K562 (cell line): ENCODE measurements at regions not wholly inside any gene's neighbourhood (a gene's known extent, or its start where the extent isn't known, plus 50 kb on each side); places are given as distances from the start of the nearest gene placed in this dataset.

Experiments used
- ELK3 ChIP-seq: fragments of 450-650 bp; formaldehyde crosslinking; IDR thresholded peaks from 2 replicates; pipeline ENCODE4 v1.4.0; 2020; ENCODE audit warnings: mild to moderate bottlenecking
- ESRRB ChIP-seq: fragments of 250-450 bp; sonication (Bioruptor Pico); IDR thresholded peaks from 2 replicates; pipeline ENCODE4 v1.5.0; 2020; ENCODE audit warnings: mild to moderate bottlenecking, moderate library complexity, borderline replicate concordance
- HDAC3 ChIP-seq: fragments of 450-650 bp; IDR thresholded peaks from 2 replicates; pipeline ENCODE4 v1.6.1; 2018; ENCODE audit warnings: borderline replicate concordance, mild to moderate bottlenecking, moderate library complexity; ENCODE audit not compliant: partially characterized antibody
- HMG20A ChIP-seq: fragments of 450-650 bp; formaldehyde crosslinking; conservative IDR thresholded peaks from 2 replicates; pipeline ENCODE4 v1.4.0; 2020; ENCODE audit warnings: mild to moderate bottlenecking, mixed read lengths
- KDM5B ChIP-seq: fragments of 200-600 bp; sonication (generic); IDR thresholded peaks from 2 replicates; pipeline ENCODE4 v1.6.1; 2012; ENCODE audit warnings: low read depth, mild to moderate bottlenecking, moderate library complexity, low read length, control low read depth, inconsistent platforms; ENCODE audit not compliant: insufficient replicate concordance
- NCOA6 ChIP-seq: fragments of 450-650 bp; IDR thresholded peaks from 2 replicates; pipeline ENCODE4 v1.6.1; 2017; ENCODE audit warnings: mild to moderate bottlenecking
- RBM15 ChIP-seq: fragments of 200-400 bp; formaldehyde crosslinking; IDR thresholded peaks from 2 replicates; pipeline ENCODE4 v1.6.1; 2018; ENCODE audit warnings: mild to moderate bottlenecking, low read length, moderate library complexity; ENCODE audit not compliant: insufficient read depth
- SAP30 ChIP-seq: fragments of 200-600 bp; sonication (generic); IDR thresholded peaks from 2 replicates; pipeline ENCODE4 v1.6.1; 2012; ENCODE audit warnings: borderline replicate concordance, low read depth, mild to moderate bottlenecking, moderate library complexity, low read length, control low read depth, inconsistent platforms; ENCODE audit not compliant: insufficient read depth, poor library complexity, severe bottlenecking
- TAF9B ChIP-seq: fragments of 450-650 bp; IDR thresholded peaks from 2 replicates; pipeline ENCODE4 v1.6.1; 2018; ENCODE audit warnings: mild to moderate bottlenecking; ENCODE audit not compliant: partially characterized antibody
- TCF3 ChIP-seq: sonication (generic); formaldehyde crosslinking; IDR thresholded peaks from 2 replicates; pipeline ENCODE4 v1.4.0; 2020; ENCODE audit warnings: mild to moderate bottlenecking, missing genetic modification reagents
- ZBTB17 ChIP-seq: fragments of 450-650 bp; formaldehyde crosslinking; IDR thresholded peaks from 2 replicates; pipeline ENCODE4 v1.4.0; 2020; ENCODE audit warnings: mild to moderate bottlenecking
- ZNF175 ChIP-seq: fragments of 200-800 bp; sonication (Bioruptor generic); IDR thresholded peaks from 2 replicates; pipeline ENCODE4 v1.6.1; 2016; ENCODE audit warnings: low read depth, mild to moderate bottlenecking, missing genetic modification characterization, missing compliant biosample characterization
- ZNF263 ChIP-seq: sonication (generic); formaldehyde crosslinking; IDR thresholded peaks from 2 replicates; pipeline ENCODE4 v1.8.0; 2022; ENCODE audit warnings: mild to moderate bottlenecking, missing genetic modification reagents, borderline replicate concordance
- TF ChIP-seq, protein P1 (sequence below): sonication (generic); formaldehyde crosslinking; IDR thresholded peaks from 2 replicates; pipeline ENCODE4 v1.9.0; 2022; ENCODE audit warnings: mild to moderate bottlenecking, missing genetic modification reagents

GRCh38 chr9:74016004-74016403 lies 481.1 kb upstream of the RORB start (continued):
- TF ChIP-seq, protein P1, sequence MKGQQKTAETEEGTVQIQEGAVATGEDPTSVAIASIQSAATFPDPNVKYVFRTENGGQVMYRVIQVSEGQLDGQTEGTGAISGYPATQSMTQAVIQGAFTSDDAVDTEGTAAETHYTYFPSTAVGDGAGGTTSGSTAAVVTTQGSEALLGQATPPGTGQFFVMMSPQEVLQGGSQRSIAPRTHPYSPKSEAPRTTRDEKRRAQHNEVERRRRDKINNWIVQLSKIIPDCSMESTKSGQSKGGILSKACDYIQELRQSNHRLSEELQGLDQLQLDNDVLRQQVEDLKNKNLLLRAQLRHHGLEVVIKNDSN: no peak
- TF ChIP-seq HMG20A (CRISPR knock-in tag): no peak
- no peak for TF ChIP-seq ZBTB17 (CRISPR knock-in tag)
- no peak for TF ChIP-seq TCF3
- TF ChIP-seq ESRRB (CRISPR knock-in tag): no peak
- no peak for TF ChIP-seq ZNF175 (CRISPR knock-in tag)
- TF ChIP-seq HDAC3: no peak
- TF ChIP-seq KDM5B: no peak
- TF ChIP-seq ZNF263 (CRISPR knock-in tag): no peak
- no peak for TF ChIP-seq NCOA6
- no peak for TF ChIP-seq TAF9B
- TF ChIP-seq ELK3 (CRISPR knock-in tag): no peak
- no peak for TF ChIP-seq SAP30
- TF ChIP-seq RBM15: no peak
